Caco-2 (cell line): ENCODE measurements at regions not wholly inside any gene's neighbourhood (a gene's known extent, or its start where the extent isn't known, plus 50 kb on each side); places are given as distances from the start of the nearest gene placed in this dataset.

Experiments used
- BruUV-seq: library from RNA; stranded (reverse); fragments of 400-500 nt; replicated peaks from 2 replicates; lab custom pipeline; 2021; lab: Mats Ljungman, UMichigan
- CTCF ChIA-PET: fragments of 300-600 bp; sonication (Branson Sonifier 250); formaldehyde crosslinking; loops from one replicate; lab custom pipeline; 2022; ENCODE audit warnings: antibody characterized with exemption; lab: Charles Lee
- POLR2A ChIA-PET: fragments of 300-600 bp; sonication (Branson Sonifier 250); formaldehyde crosslinking; loops from one replicate; lab custom pipeline; 2022; ENCODE audit warnings: antibody characterized with exemption; lab: Charles Lee
- DNase-seq, 2 experiments: peaks; one replicate each; pipeline versions ENCODE4 v3.0.0 to v3.0.0-alpha.2; 2020 to 2022
- H3K27me3 ChIP-seq: replicated peaks from 2 replicates; pipeline ENCODE4 v1.6.0; 2011; ENCODE audit warnings: low read length; ENCODE audit not compliant: control insufficient read depth, insufficient read depth
- H3K36me3 ChIP-seq: 2 replicates; pipeline ENCODE4 v1.5.1; 2011; ENCODE audit warnings: low read length; ENCODE audit not compliant: control insufficient read depth, insufficient read depth
- H3K4me1 ChIP-seq: fragments of 250-450 bp; sonication (Bioruptor Pico); 2 replicates; pipeline ENCODE4 v1.5.1; 2020; ENCODE audit warnings: mild to moderate bottlenecking
- H3K4me3 ChIP-seq: 2 replicates; pipeline ENCODE4 v1.5.1; 2011; ENCODE audit warnings: low read depth, mild to moderate bottlenecking, control low read depth, low read length
- H3K9me3 ChIP-seq: fragments of 250-450 bp; sonication (Bioruptor Pico); 2 replicates; pipeline ENCODE4 v1.5.1; 2020; ENCODE audit warnings: mild to moderate bottlenecking, moderate library complexity
- H3K27ac Mint-ChIP-seq: one replicate; pipeline ENCODE4 v1.8.0; 2022; ENCODE audit warnings: mixed read lengths; ENCODE audit not compliant: unreplicated experiment
- H3K27me3 Mint-ChIP-seq: one replicate; pipeline ENCODE4 v1.8.0; 2022; ENCODE audit warnings: mixed read lengths; ENCODE audit not compliant: insufficient read depth, unreplicated experiment
- H3K36me3 Mint-ChIP-seq: one replicate; pipeline ENCODE4 v1.8.0; 2022; ENCODE audit warnings: mild to moderate bottlenecking, mixed read lengths; ENCODE audit not compliant: insufficient read depth, unreplicated experiment
- H3K4me1 Mint-ChIP-seq: one replicate; pipeline ENCODE4 v1.8.0; 2022; ENCODE audit warnings: low read depth, mixed read lengths; ENCODE audit not compliant: unreplicated experiment
- H3K4me3 Mint-ChIP-seq: one replicate; pipeline ENCODE4 v1.8.0; 2022; ENCODE audit warnings: mild to moderate bottlenecking, moderate library complexity, mixed read lengths; ENCODE audit not compliant: unreplicated experiment
- H3K9me3 Mint-ChIP-seq: one replicate; pipeline ENCODE4 v1.8.0; 2022; ENCODE audit warnings: mixed read lengths; ENCODE audit not compliant: unreplicated experiment
- intact Hi-C: fragments of 100-400 bp; cut with micrococcal nuclease; formaldehyde crosslinking; loops from one replicate; pipeline ENCODE4 v1.10.0; 2022; ENCODE audit not compliant: unreplicated experiment
- TF ChIP-seq, protein P1 (sequence below), 2 experiments: fragments of 200-600 bp in 1 of 2; IDR thresholded peaks; 1 replicate in 1 of 2; 2 replicates in 1 of 2; pipeline versions ENCODE4 v1.5.1 to v1.8.0; 2011 to 2022; ENCODE audit warnings: antibody characterized with exemption in 1 of 2, control low read depth in 1 of 2, inconsistent platforms in 1 of 2, low read depth in 1 of 2, low read length in 1 of 2, mild to moderate bottlenecking in 1 of 2, moderate library complexity in 1 of 2; ENCODE audit not compliant: insufficient read depth in 1 of 2, severe bottlenecking in 1 of 2, unreplicated experiment in 1 of 2

DNA sequence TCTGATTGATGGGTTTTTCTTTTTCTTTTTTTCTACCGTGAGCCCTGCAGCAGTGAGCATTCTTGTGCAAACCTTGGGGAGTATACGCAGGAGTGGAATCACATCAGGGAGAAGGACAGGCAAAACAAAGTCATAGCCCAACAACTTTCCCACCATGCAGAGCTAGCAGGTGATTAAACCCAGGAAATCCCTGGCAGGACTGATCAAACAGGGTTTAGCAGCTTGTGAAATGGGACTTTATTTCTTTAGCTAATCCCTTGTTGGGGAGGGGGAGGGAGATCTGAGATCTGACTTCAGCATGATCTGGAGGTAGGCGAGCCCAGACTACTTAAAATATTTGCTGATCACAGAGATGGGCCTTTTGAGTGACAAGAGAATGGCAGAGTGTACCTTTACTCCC is 162.0 kb upstream of the GLRA1 start:
- POLR2A ChIA-PET, result no interaction called here
- Histone ChIP-seq H3K27me3 (no peaks in the 10 kb centered on the region; the same call in 1 of the 2 replicates), H3K9me3 (no peaks in the 10 kb centered on the region), H3K4me3 (no peak overlapping the region), H3K4me1 (no peaks in the 10 kb centered on the region), H3K36me3 (no peaks in the 10 kb centered on the region)
- H3K27me3 Mint-ChIP-seq, result peaks cover 15% of the 10 kb centered on the region
- H3K27ac Mint-ChIP-seq, result no peak overlapping the region
- no peaks in the 10 kb centered on the region for H3K9me3 Mint-ChIP-seq
- TF ChIP-seq, protein P1, sequence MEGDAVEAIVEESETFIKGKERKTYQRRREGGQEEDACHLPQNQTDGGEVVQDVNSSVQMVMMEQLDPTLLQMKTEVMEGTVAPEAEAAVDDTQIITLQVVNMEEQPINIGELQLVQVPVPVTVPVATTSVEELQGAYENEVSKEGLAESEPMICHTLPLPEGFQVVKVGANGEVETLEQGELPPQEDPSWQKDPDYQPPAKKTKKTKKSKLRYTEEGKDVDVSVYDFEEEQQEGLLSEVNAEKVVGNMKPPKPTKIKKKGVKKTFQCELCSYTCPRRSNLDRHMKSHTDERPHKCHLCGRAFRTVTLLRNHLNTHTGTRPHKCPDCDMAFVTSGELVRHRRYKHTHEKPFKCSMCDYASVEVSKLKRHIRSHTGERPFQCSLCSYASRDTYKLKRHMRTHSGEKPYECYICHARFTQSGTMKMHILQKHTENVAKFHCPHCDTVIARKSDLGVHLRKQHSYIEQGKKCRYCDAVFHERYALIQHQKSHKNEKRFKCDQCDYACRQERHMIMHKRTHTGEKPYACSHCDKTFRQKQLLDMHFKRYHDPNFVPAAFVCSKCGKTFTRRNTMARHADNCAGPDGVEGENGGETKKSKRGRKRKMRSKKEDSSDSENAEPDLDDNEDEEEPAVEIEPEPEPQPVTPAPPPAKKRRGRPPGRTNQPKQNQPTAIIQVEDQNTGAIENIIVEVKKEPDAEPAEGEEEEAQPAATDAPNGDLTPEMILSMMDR (IDR thresholded peaks at IDR 0.05; ENCODE audit: insufficient read depth in 1 of 2, low read depth in 1 of 2, low read length in 1 of 2, severe bottlenecking in 1 of 2, unreplicated experiment in 1 of 2), result no peak
- no TSS peak for BruUV-seq
- H3K4me3 Mint-ChIP-seq, result no peak overlapping the region
- intact Hi-C loops, result no loop called here
- no peaks in the 10 kb centered on the region for H3K36me3 Mint-ChIP-seq
- CTCF ChIA-PET, result no interaction called here
- H3K4me1 Mint-ChIP-seq, result no peaks in the 10 kb centered on the region
- no peak for DNase-seq

GRCh38 chr5:152084476-152084875 is 159.8 kb upstream of the GLRA1 start:
- Histone ChIP-seq H3K4me1 (no peaks in the 10 kb centered on the region), H3K9me3 (no peaks in the 10 kb centered on the region), H3K4me3 (no peak overlapping the region), H3K27me3 (no peaks in the 10 kb centered on the region; the same call in 1 of the 2 replicates), H3K36me3 (no peaks in the 10 kb centered on the region)
- H3K36me3 Mint-ChIP-seq, result no peaks in the 10 kb centered on the region
- H3K9me3 Mint-ChIP-seq, result no peaks in the 10 kb centered on the region
- ChIA-PET CTCF (no interaction called here), POLR2A (no interaction called here)
- intact Hi-C loops, result no loop called here
- TF ChIP-seq, protein P1 (IDR thresholded peaks at IDR 0.05; ENCODE audit: insufficient read depth in 1 of 2, low read depth in 1 of 2, low read length in 1 of 2, severe bottlenecking in 1 of 2, unreplicated experiment in 1 of 2), result no peak
- DNase-seq, result no peak
- no peaks in the 10 kb centered on the region for H3K4me1 Mint-ChIP-seq
- no TSS peak for BruUV-seq
- H3K4me3 Mint-ChIP-seq, result no peak overlapping the region
- H3K27me3 Mint-ChIP-seq, result peaks cover 11% of the 10 kb centered on the region
- H3K27ac Mint-ChIP-seq, result no peak overlapping the region

DNA sequence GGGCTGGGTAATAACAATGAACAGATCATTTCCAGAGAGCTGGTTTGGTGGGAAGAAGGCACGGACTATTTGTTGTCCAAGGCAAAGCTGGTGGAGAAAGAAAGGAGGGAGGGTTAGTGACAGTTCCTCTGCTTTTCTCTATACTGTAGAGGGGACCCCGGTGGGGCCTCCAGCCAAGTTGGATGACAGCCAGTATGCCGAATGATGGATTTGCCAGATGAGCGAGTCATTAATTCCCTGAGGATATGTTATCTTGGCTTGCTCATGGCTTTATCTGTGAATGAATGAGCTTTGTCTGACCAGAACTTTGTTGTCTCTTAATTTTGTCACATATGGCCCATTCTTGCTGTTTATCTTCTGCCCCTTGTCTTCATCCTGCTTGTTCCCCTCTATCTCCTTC is 158.6 kb upstream of the GLRA1 start:
- no peaks in the 10 kb centered on the region for H3K36me3 Mint-ChIP-seq
- CTCF ChIA-PET, result no interaction called here

More for the DNA sequence above, 158.6 kb upstream of the GLRA1 start:
- Mint-ChIP-seq H3K4me3 (no peak overlapping the region), H3K27ac (no peak overlapping the region), H3K27me3 (peaks cover 11% of the 10 kb centered on the region), H3K4me1 (no peaks in the 10 kb centered on the region), H3K9me3 (no peaks in the 10 kb centered on the region)
- no peaks in the 10 kb centered on the region for H3K9me3 ChIP-seq
- BruUV-seq, result no TSS peak
- POLR2A ChIA-PET, result no interaction called here
- H3K27me3 ChIP-seq, result no peaks in the 10 kb centered on the region
- intact Hi-C loops, result no loop called here
- H3K4me3 ChIP-seq, result no peak overlapping the region
- TF ChIP-seq, protein P1 (IDR thresholded peaks at IDR 0.05; ENCODE audit: insufficient read depth in 1 of 2, low read depth in 1 of 2, low read length in 1 of 2, severe bottlenecking in 1 of 2, unreplicated experiment in 1 of 2), result no peak
- no peaks in the 10 kb centered on the region for H3K4me1 ChIP-seq
- DNase-seq, result no peak
- H3K36me3 ChIP-seq, result no peaks in the 10 kb centered on the region
